Left hindlimb (tissue), 1 donor: ENCODE measurements at regions not wholly inside any gene's neighbourhood (a gene's known extent, or its start where the extent isn't known, plus 50 kb on each side); places are given as distances from the start of the nearest gene placed in this dataset.
"Not testable (repeated sequence)": the region's sequence is repeated elsewhere in the genome, so short reads cannot be mapped to it uniquely, and the experiment has no call there.

Experiments
- DNase-seq: peaks from one replicate; pipeline ENCODE4 v3.0.0-alpha.2; 2018

GRCh38 chr5:135176991-135177390 is 143.0 kb upstream of the PITX1 start:
- no peak for DNase-seq

GRCh38 chr5:135174315-135175096 is 140.5 kb upstream of the PITX1 start:
- peak; percentile 12 for DNase-seq

- peak; percentile 6 for DNase-seq
These were observed 139.7 kb upstream of the PITX1 start for GRCh38 chr5:135173662-135174290.

- DNase-seq, result peak; percentile 8
These were observed 138.7 kb upstream of the PITX1 start for GRCh38 chr5:135172718-135173117.

- no peak for DNase-seq
These were observed 137.3 kb upstream of the PITX1 start for GRCh38 chr5:135171336-135171735.

GRCh38 chr5:135170500-135170899 is 136.5 kb upstream of the PITX1 start:
- peak; percentile 6 for DNase-seq

- DNase-seq, result peak; percentile 3
These were observed 135.7 kb upstream of the PITX1 start for GRCh38 chr5:135169753-135170152.

- no peak for DNase-seq
These were observed 133.6 kb upstream of the PITX1 start for GRCh38 chr5:135167634-135168033.

- not testable (repeated sequence) for DNase-seq
These were observed 131.0 kb upstream of the PITX1 start for GRCh38 chr5:135164873-135165614.

GRCh38 chr5:135163964-135164363 is 129.9 kb upstream of the PITX1 start:
- DNase-seq, result no peak

GRCh38 chr5:135163391-135163790 is 129.4 kb upstream of the PITX1 start:
- DNase-seq, result no peak

- DNase-seq, result no peak
These were observed 128.7 kb upstream of the PITX1 start for GRCh38 chr5:135162661-135163265.

- no peak for DNase-seq
These were observed 127.2 kb upstream of the PITX1 start for GRCh38 chr5:135161221-135161620.

- no peak for DNase-seq
These were observed 126.1 kb upstream of the PITX1 start for GRCh38 chr5:135160036-135160675.

- DNase-seq, result no peak
These were observed 125.6 kb upstream of the PITX1 start for GRCh38 chr5:135159626-135160025.

GRCh38 chr5:135158982-135159381 is 125.0 kb upstream of the PITX1 start:
- no peak for DNase-seq

- DNase-seq, result no peak
These were observed 124.3 kb upstream of the PITX1 start for GRCh38 chr5:135158314-135158697.

- DNase-seq, result no peak
These were observed 123.6 kb upstream of the PITX1 start for GRCh38 chr5:135157421-135158313.

- DNase-seq, result peak; percentile 25
These were observed 122.8 kb upstream of the PITX1 start for GRCh38 chr5:135156715-135157404.

- no peak for DNase-seq
These were observed 122.3 kb upstream of the PITX1 start for GRCh38 chr5:135156337-135156714.

- peak; percentile 2 for DNase-seq
These were observed 121.7 kb upstream of the PITX1 start for GRCh38 chr5:135155616-135156214.
